Activated CD4-positive, alpha-beta memory T cell treated with anti-CD3 and anti-CD28 coated beads, Interleukin-2, amount 10 ng/mL, durations not matched to agents 7 days and 5 days (primary cell): ENCODE measurements at regions not wholly inside any gene's neighbourhood (a gene's known extent, or its start where the extent isn't known, plus 50 kb on each side); places are given as distances from the start of the nearest gene placed in this dataset.

Experiments
- CTCF ChIA-PET: fragments of 350-600 bp; sonication (Branson Sonifier 250); formaldehyde crosslinking; loops from one replicate; lab custom pipeline; 2021; ENCODE audit warnings: antibody characterized with exemption, inconsistent platforms; lab: Charles Lee
- POLR2A ChIA-PET: fragments of 350-600 bp; sonication (Branson Sonifier 250); formaldehyde crosslinking; loops from one replicate; lab custom pipeline; 2021; ENCODE audit warnings: antibody characterized with exemption; lab: Charles Lee
- DNase-seq: peaks from one replicate; pipeline ENCODE4 v3.0.0-alpha.2; 2020
- H3K27ac Mint-ChIP-seq: one replicate; pipeline ENCODE4 v1.8.0; 2021; ENCODE audit warnings: mild to moderate bottlenecking, mixed read lengths
- H3K27me3 Mint-ChIP-seq: one replicate; pipeline ENCODE4 v1.8.0; 2021; ENCODE audit warnings: mixed read lengths
- H3K36me3 Mint-ChIP-seq: one replicate; pipeline ENCODE4 v1.8.0; 2021; ENCODE audit warnings: low read depth, mixed read lengths
- H3K4me1 Mint-ChIP-seq: one replicate; pipeline ENCODE4 v1.8.0; 2021; ENCODE audit warnings: mixed read lengths
- H3K4me3 Mint-ChIP-seq: one replicate; pipeline ENCODE4 v1.8.0; 2021; ENCODE audit warnings: mild to moderate bottlenecking, mixed read lengths
- H3K9me3 Mint-ChIP-seq: one replicate; pipeline ENCODE4 v1.8.0; 2021; ENCODE audit warnings: mixed read lengths

- no peak for DNase-seq
- ChIA-PET CTCF (no interaction called here), POLR2A (no interaction called here)
- H3K4me3 Mint-ChIP-seq: no peak overlapping the region
- H3K9me3 Mint-ChIP-seq: no peaks in the 10 kb centered on the region
- no peaks in the 10 kb centered on the region for H3K4me1 Mint-ChIP-seq
- no peaks in the 10 kb centered on the region for H3K36me3 Mint-ChIP-seq
- H3K27me3 Mint-ChIP-seq: no peaks in the 10 kb centered on the region
- H3K27ac Mint-ChIP-seq: no peak overlapping the region
Measured at GRCh38 chr5:128799945-128800344, 165.3 kb upstream of the SLC27A6 start.

- Mint-ChIP-seq H3K36me3 (no peaks in the 10 kb centered on the region), H3K27ac (no peak overlapping the region), H3K9me3 (no peaks in the 10 kb centered on the region), H3K4me3 (no peak overlapping the region), H3K4me1 (no peaks in the 10 kb centered on the region), H3K27me3 (no peaks in the 10 kb centered on the region)
- DNase-seq: no peak
- ChIA-PET POLR2A (no interaction called here), CTCF (no interaction called here)
Measured at GRCh38 chr5:128800377-128800776, 164.9 kb upstream of the SLC27A6 start.

- Mint-ChIP-seq H3K9me3 (no peaks in the 10 kb centered on the region), H3K27ac (no peak overlapping the region), H3K4me3 (no peak overlapping the region), H3K36me3 (no peaks in the 10 kb centered on the region), H3K4me1 (no peaks in the 10 kb centered on the region), H3K27me3 (no peaks in the 10 kb centered on the region)
- ChIA-PET POLR2A (no interaction called here), CTCF (no interaction called here)
- no peak for DNase-seq
Measured at GRCh38 chr5:128813317-128814070, 151.8 kb upstream of the SLC27A6 start.

GRCh38 chr5:128815201-128815600 lies 150.1 kb upstream of the SLC27A6 start:
- Mint-ChIP-seq H3K4me1 (no peaks in the 10 kb centered on the region), H3K27ac (no peak overlapping the region), H3K36me3 (no peaks in the 10 kb centered on the region), H3K9me3 (no peaks in the 10 kb centered on the region), H3K4me3 (no peak overlapping the region), H3K27me3 (no peaks in the 10 kb centered on the region)
- no peak for DNase-seq
- ChIA-PET POLR2A (no interaction called here), CTCF (no interaction called here)

GRCh38 chr5:128825826-128826225 lies 139.5 kb upstream of the SLC27A6 start:
- CTCF ChIA-PET: no interaction called here
- POLR2A ChIA-PET: no interaction called here
- no peaks in the 10 kb centered on the region for H3K36me3 Mint-ChIP-seq
- H3K4me3 Mint-ChIP-seq: no peak overlapping the region
- DNase-seq: no peak
- no peak overlapping the region for H3K27ac Mint-ChIP-seq
- H3K4me1 Mint-ChIP-seq: no peaks in the 10 kb centered on the region
- H3K9me3 Mint-ChIP-seq: no peaks in the 10 kb centered on the region
- H3K27me3 Mint-ChIP-seq: no peaks in the 10 kb centered on the region

- Mint-ChIP-seq H3K4me3 (no peak overlapping the region), H3K27me3 (no peaks in the 10 kb centered on the region), H3K4me1 (no peaks in the 10 kb centered on the region), H3K36me3 (no peaks in the 10 kb centered on the region), H3K27ac (no peak overlapping the region), H3K9me3 (no peaks in the 10 kb centered on the region)
- CTCF ChIA-PET: no interaction called here
- POLR2A ChIA-PET: no interaction called here
- DNase-seq: no peak
Measured at GRCh38 chr5:128826275-128826674, 139.0 kb upstream of the SLC27A6 start.

- Mint-ChIP-seq H3K36me3 (no peaks in the 10 kb centered on the region), H3K27ac (no peak overlapping the region), H3K4me1 (no peaks in the 10 kb centered on the region), H3K9me3 (no peaks in the 10 kb centered on the region), H3K4me3 (no peak overlapping the region), H3K27me3 (no peaks in the 10 kb centered on the region)
- POLR2A ChIA-PET: no interaction called here
- CTCF ChIA-PET: no interaction called here
- no peak for DNase-seq
Measured at GRCh38 chr5:128836571-128836970, 128.7 kb upstream of the SLC27A6 start.

- no peak for DNase-seq
- Mint-ChIP-seq H3K9me3 (no peaks in the 10 kb centered on the region), H3K36me3 (no peaks in the 10 kb centered on the region), H3K27ac (no peak overlapping the region), H3K27me3 (no peaks in the 10 kb centered on the region), H3K4me1 (no peaks in the 10 kb centered on the region), H3K4me3 (no peak overlapping the region)
- ChIA-PET POLR2A (no interaction called here), CTCF (no interaction called here)
Measured at GRCh38 chr5:128838623-128839022, 126.7 kb upstream of the SLC27A6 start.

GRCh38 chr5:128842241-128842640 lies 123.0 kb upstream of the SLC27A6 start:
- no peaks in the 10 kb centered on the region for H3K4me1 Mint-ChIP-seq
- CTCF ChIA-PET: no interaction called here
- H3K9me3 Mint-ChIP-seq: no peaks in the 10 kb centered on the region
- POLR2A ChIA-PET: no interaction called here
- no peak for DNase-seq
- H3K36me3 Mint-ChIP-seq: no peaks in the 10 kb centered on the region
- H3K27me3 Mint-ChIP-seq: no peaks in the 10 kb centered on the region
- no peak overlapping the region for H3K4me3 Mint-ChIP-seq
- no peak overlapping the region for H3K27ac Mint-ChIP-seq

- ChIA-PET CTCF (interaction anchor here (1.7 kb wide), 1 partner anchor 630 kb away, joined by 4 read pairs; no protein-coding TSS in a partner anchor), POLR2A (no interaction called here)
- H3K27me3 Mint-ChIP-seq: no peaks in the 10 kb centered on the region
Measured at GRCh38 chr5:128844354-128844923, 120.8 kb upstream of the SLC27A6 start.

GRCh38 chr5:128850049-128850448 lies 115.2 kb upstream of the SLC27A6 start:
- no peak for DNase-seq
- POLR2A ChIA-PET: no interaction called here
- no peak overlapping the region for H3K27ac Mint-ChIP-seq
- CTCF ChIA-PET: no interaction called here
- H3K4me3 Mint-ChIP-seq: no peak overlapping the region
- H3K9me3 Mint-ChIP-seq: peaks cover 8% of the 10 kb centered on the region
- H3K27me3 Mint-ChIP-seq: no peaks in the 10 kb centered on the region
- H3K4me1 Mint-ChIP-seq: no peaks in the 10 kb centered on the region
- H3K36me3 Mint-ChIP-seq: no peaks in the 10 kb centered on the region

More at GRCh38 chr5:128844354-128844923, 120.8 kb upstream of the SLC27A6 start:
- DNase-seq: no peak
- H3K9me3 Mint-ChIP-seq: peaks cover 4% of the 10 kb centered on the region
- no peak overlapping the region for H3K27ac Mint-ChIP-seq
- H3K36me3 Mint-ChIP-seq: no peaks in the 10 kb centered on the region
- H3K4me1 Mint-ChIP-seq: no peaks in the 10 kb centered on the region
- no peak overlapping the region for H3K4me3 Mint-ChIP-seq

- POLR2A ChIA-PET: no interaction called here
- no peak for DNase-seq
- Mint-ChIP-seq H3K4me3 (no peak overlapping the region), H3K36me3 (no peaks in the 10 kb centered on the region), H3K9me3 (peaks cover 3% of the 10 kb centered on the region), H3K27me3 (no peaks in the 10 kb centered on the region), H3K27ac (no peak overlapping the region), H3K4me1 (no peaks in the 10 kb centered on the region)
- CTCF ChIA-PET: no interaction called here
Measured at GRCh38 chr5:128854931-128855330, 110.4 kb upstream of the SLC27A6 start.

- DNase-seq: no peak
- H3K4me3 Mint-ChIP-seq: no peak overlapping the region
- no peak overlapping the region for H3K27ac Mint-ChIP-seq
- H3K27me3 Mint-ChIP-seq: no peaks in the 10 kb centered on the region
- H3K4me1 Mint-ChIP-seq: no peaks in the 10 kb centered on the region
- ChIA-PET POLR2A (no interaction called here), CTCF (no interaction called here)
- H3K36me3 Mint-ChIP-seq: no peaks in the 10 kb centered on the region
- H3K9me3 Mint-ChIP-seq: peaks cover 2% of the 10 kb centered on the region
Measured at GRCh38 chr5:128857076-128857677, 108.1 kb upstream of the SLC27A6 start.

GRCh38 chr5:128858995-128859394 lies 106.3 kb upstream of the SLC27A6 start:
- DNase-seq: no peak
- no peak overlapping the region for H3K27ac Mint-ChIP-seq
- peaks cover 2% of the 10 kb centered on the region for H3K9me3 Mint-ChIP-seq
- CTCF ChIA-PET: no interaction called here
- H3K36me3 Mint-ChIP-seq: no peaks in the 10 kb centered on the region
- H3K4me1 Mint-ChIP-seq: no peaks in the 10 kb centered on the region
- H3K27me3 Mint-ChIP-seq: no peaks in the 10 kb centered on the region
- no peak overlapping the region for H3K4me3 Mint-ChIP-seq
- POLR2A ChIA-PET: no interaction called here
